DMS79 (cell line): ENCODE measurements at regions not wholly inside any gene's neighbourhood (a gene's known extent, or its start where the extent isn't known, plus 50 kb on each side); places are given as distances from the start of the nearest gene placed in this dataset.

ENCODE experiments used
- DNase-seq: peaks from one replicate; lab custom pipeline; 2025; lab: John Stamatoyannopoulos, UW

DNA sequence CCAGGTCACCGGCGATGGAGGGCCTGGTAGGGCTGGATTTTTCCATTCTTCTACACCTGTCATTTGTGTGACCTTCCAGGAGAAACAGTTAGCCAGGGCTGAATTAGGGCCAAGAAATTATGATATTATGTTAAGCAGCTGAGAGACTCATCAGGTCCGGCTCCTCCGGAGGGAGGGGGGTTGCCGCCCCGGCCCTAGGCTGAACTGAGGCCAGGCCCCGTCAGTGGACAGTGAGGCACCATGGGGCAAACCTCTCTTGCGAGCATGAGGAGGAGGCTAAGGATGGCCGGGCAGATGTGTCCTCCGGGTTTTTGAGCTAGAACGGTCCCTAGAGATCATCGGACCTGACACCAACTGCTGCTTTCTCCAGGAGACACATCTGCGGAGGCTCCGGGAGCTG is 150.1 kb downstream of the SOX11 start:
- no peak for DNase-seq

DNA sequence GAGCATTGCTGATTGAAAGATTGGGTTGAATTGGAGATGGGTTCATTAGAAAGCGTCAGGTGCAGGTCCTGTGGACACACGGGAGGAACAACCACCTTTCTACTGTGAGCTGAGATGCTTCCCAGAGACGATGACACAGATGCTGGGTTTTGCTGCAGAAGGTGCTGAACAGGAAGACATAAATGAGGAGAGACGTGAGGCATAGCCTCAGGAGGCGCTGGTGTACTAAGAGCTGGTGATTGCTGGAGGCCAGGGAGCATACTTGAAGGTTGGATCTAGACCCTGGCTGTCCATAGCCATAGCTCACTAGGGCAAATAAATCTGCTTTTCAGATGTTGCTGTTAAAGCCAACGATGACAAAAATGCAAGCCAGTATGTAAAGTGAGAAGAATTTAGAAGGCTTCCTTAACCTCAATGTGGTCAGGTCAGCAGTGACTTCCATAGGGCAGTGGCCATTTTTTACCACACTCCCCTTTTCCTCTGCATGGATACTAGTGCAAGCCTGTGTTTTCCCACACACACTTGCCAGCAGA is 153.7 kb downstream of the SOX11 start:
- DNase-seq = no peak

DNA sequence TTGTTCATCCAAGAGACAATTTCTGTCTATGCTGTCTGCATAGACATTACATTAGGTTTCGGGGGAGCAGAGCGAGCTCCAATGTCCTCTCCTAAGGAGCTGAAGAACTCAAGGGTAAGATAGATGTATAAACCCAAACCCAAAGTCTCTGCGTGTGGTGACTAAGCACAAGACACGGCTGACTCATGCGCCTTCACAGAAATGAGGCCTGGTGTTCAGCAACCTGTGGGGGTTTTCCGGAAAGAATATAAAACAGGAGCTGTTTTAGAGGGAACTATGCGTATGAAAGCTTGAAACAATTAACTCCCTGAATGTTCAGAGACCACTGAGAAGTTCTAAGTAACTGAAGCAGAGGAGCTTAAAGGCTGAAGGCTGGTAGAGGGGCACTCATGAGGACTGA is 154.7 kb downstream of the SOX11 start:
- DNase-seq = no peak

DNA sequence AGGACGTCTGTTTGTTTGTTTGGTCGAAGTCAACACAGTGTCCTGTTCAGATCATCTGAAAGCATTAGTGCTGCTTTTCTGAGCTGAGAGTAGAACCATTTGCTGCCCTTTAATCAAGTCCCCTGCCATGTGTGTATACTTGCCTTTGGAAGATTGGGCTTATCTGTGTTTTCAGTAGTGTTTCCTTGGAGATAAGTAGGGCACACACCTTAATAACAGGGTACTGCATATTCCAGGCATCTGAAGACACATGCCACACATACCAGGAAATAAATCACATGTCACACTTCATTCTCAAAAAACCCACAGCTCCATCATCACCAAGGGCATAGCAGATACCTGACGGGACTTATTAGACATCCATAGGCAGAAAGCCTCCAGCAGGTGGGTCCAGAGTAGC is 157.4 kb downstream of the SOX11 start:
- no peak for DNase-seq

DNA sequence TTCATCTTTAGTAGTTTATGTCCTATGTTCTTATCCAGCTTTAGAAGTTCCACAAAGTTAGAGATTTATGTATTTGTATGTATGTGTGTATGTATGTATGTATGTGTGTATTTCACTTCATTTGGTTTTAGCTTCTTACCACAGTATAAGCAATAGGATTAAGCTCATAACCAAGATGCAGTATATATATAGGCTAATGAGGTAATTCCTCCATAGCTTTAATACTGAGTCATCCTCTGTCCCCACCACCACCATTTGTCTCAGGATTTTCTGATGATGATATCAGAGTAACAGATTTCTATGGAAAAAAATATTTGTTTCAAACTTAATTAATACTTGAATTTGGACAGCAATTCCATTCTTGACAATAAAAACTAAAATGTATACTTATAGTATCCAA is 159.2 kb downstream of the SOX11 start:
- no peak for DNase-seq

DNA sequence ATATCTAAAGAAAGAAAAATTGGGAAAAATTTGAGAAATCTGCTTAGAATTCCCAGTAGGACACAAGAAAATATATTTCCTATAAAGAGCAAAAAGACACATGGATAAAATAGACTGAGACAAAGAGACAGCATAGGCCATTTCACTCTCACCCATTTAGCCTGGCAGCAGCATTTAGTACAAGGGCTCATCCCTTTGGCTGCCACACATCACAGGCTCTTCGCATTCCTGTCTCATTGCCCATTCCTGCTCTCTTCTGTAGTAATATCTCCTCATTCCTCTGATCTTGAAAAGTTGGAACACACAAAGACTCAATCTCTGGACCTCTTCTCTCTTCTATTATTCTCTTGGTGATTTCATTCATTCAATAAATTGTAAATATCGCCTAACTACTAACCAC is 162.6 kb downstream of the SOX11 start:
- no peak for DNase-seq

DNA sequence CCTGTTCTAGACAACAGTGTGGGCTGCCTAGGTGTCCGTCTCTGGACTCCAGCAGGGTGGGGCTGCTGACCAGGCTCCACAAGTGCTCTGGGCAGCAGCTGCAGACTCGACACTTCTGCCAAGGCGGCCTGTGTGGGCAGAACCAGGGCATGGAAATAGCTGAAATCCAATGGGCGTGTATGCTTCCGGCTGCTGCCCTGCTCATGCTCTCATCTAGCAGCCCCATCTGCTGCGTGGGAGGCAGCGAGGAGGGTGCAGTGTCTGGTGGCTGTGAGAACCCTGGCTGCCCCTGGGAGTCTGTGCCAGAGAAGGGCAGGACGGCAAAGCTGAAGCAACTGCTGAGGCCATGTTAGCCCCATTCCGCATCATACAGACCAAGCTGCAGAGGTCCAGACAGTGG is 174.9 kb downstream of the SOX11 start:
- DNase-seq = no peak

DNA sequence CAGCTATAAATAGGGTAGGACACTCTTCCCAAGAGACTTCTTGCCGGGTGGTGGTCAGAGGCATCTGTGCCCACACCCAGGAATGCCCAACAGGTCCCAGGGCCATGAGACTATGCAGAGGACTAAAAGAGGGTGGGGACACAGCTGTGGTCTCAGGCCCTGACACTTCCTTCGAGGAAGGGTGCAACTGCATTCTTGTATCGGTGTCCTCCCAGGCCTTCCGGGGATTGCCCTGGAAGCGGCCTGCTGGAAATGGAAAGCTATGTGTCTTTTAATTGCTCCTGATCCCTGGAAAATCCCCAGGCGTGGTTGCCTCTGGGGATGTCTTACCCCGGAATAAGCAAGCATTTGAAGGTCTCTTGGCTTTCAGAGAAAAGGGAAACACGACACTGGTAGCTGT is 176.7 kb downstream of the SOX11 start:
- no peak for DNase-seq

DNA sequence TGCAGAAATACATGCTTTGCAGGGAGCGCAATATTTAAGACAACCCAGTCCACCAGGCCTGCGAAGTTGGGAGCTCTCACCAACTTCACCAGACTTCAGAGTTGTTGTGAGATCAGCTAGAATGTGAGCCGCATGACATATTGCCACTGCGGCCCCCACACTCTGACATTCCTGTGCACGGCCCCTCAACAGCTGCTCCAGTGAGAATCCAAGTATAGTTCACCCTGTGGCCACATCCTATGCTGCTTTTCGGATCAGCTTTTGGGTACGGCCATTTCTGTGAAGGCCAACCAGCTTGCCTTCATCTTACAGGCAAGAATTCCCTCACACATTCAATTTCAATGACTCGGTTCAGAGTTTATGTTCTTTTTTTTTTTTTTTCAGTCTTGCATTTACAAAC is 177.8 kb downstream of the SOX11 start:
- no peak for DNase-seq

DNA sequence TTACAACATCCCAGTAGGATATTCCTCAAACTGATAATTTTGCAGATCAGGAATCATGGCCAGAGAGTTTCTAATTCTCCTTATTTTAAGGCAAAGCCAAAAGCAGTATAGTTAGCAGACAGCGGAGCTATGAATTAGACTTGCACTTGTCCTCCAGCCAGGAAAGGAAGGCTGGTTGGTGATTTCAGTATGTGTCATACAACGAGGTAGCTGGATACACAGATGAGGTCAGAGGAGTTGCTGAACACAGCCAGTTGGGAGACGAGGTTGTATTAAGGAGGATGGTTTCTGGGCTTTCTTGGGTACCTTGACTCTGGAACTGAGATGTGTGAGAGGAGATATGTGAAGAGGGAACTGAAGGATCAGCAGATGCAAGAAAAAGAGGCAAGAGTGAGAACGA is 185.2 kb downstream of the SOX11 start:
- no peak for DNase-seq

DNA sequence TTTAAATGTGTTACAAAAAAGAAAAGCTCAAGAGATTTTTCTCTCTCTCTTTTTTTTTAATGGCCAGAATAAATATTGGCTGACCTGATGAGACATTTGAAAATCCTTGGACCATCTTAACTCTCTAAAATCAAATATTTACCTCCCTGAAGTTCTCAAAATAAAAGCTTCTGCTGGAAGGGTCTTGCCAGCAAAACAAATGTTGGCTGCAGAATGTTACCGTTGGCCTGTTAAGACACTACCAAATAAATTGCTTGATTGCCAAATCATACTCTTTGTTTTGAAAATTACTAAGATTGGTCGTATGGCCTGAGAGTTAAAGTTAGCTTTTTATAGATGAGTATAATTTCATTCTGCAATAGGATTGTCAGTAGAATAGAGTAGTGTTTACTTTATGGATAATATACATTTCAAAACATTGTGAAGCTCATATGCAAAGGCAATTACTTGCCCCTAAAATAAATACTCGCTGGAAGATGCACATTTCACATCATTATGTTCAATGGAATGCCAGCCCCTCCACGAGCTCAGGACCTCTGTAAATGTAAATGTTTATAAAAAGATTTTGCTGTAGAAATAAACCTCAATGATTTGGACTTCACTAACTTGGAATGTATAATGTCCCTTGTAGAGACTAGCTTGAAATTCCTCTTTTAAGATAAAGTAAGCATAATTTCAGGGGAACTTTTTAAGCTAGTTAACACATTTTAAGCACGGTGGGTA is 193.4 kb downstream of the SOX11 start:
- no peak for DNase-seq

DNA sequence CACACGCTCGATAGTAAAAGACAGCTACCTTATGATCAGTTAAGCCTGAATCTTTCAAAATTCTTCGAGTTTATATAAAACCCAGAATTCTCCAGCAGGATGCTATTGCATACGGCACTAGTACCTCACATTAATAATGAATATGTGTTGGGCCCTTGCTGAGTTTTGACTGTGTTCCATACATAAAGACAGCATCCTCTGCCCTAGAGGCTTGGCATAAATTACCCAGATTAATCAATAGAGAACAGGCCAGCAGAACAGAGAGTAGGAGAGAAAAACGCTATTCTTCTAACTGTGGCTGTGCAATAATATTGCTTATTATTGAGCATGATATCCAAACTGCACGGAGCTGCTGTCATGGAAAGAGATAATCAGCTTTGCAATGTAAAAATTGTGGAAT is 194.3 kb downstream of the SOX11 start:
- no peak for DNase-seq

DNA sequence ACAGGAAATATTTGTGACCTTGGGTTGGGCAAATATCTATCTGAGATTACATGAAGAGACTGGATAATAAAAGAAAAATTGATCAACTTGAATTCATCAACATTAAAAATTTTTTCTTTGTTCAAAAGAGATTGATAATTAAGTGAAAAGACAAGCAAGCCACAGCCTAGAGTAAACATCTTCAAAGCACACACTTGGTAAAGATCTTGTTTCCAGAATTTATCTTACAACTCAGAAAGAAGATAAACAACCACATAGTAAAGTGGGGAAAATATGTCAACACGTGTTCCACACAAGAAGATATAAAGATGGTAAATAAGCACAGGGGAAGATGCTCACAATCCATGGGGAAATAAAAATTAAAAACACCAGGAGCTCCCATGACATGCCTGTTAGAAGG is 195.9 kb downstream of the SOX11 start:
- no peak for DNase-seq

DNA sequence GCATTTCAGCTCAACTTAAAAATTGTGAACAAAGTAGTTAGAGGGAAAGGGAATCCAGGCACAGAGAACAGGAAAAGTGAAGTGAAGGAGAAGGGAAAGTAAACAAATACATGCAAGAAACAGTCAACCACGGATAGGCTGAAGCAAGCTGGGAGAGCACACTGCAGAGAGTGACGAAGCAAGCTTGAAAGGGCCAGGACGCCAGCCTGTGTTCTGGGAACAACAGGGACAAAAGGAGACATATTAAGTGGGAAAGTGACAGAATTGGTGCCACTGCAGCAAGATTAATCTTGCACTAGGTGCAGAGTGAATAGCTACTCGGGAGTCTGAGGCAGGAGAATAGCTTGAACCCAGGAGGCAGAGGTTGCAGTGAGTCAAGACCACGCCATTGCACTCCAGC is 197.3 kb downstream of the SOX11 start:
- no peak for DNase-seq

DNA sequence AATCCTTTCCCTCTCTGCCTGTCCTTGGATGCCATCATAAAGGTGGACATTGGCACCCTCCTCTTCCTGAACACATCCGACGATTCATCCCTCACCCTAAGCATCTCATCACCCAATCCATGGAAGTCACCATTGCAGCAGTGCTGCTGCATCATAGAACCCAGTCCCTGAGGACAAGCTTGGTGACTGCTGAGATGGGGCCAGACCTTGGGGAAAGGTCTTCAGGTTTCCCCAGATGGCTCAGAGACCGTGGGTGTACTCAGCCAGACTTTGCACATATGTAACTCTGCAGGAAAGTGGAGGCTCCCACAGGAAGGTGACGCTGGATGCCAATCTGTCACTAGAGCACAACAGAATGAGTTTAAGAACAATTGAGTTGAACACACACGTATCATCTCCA is 202.2 kb downstream of the SOX11 start:
- DNase-seq = no peak

DNA sequence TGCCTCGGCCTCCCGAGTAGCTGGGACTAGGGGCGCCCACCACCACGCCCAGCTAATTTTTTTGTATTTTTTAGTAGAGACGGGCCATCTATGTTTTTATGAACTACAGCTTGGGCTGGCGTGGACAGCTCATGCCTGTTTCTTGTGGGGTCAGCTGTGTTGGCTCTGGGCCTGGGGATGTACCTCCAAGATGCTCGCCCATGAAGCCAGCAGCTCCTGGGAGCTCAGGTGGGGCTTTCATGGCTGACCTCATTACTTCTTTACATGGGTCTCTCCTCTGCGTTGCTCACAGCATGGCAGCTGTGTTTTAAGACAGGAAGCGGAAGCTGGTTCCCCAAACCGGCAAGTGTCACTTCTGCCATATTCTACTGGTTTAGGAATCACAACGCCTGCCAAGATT is 203.1 kb downstream of the SOX11 start:
- no peak for DNase-seq

DNA sequence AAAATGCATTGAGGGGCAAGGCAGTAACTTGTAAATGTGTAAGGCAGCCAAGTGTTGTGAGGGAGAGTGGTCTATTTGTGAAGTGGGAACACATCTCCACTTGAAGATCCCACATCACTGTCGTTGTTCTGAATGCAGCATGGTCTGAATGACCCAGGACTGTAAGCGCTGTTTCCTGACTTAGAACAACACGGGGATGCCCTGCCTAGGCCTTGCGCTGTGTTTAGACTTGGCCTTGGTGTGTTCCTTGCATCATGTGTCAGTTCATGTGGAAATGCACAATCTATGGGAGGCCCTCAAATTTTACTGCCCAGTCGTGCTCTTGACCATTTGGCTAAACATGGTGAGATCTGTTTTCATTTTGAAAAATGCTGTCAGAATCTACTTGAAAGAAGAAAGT is 205.1 kb downstream of the SOX11 start:
- no peak for DNase-seq

DNA sequence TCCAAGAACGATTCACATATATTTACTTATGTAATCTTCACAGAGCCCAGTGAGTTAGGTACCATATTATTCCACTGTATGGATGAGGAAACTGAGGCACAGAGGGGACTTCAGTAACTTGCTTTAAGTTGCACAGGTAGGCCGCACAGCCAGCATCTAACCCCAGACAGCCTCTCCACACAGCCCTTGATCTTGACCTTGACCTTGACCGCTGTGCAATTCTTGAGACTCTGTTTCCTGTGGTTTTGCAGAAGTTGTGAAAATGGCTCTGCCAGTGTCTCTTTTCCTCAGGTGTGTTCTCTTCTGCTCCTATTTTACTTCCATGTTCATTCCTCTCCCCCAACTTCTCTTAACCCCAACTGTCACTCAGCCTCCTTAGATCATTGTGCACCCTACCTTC is 206.5 kb downstream of the SOX11 start:
- DNase-seq = no peak

DNA sequence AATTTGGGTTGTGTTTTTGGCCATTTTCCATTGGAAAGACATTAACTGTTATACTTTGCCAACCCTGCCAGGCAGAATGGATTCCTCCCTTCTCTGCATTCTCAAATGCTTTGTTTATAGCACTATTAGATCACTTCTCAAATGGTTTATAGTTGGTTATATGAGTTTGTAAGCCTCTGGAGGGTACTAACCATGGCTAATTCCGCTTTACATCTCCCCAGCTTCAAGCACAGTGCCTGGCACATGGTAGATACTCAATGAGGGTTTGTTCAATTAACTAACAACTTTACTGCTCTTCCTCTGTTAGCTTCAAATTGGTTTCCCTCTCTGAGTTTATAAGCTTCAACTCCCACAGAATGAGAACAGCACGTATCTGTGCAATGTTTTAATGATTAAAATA is 213.5 kb downstream of the SOX11 start:
- no peak for DNase-seq

DNA sequence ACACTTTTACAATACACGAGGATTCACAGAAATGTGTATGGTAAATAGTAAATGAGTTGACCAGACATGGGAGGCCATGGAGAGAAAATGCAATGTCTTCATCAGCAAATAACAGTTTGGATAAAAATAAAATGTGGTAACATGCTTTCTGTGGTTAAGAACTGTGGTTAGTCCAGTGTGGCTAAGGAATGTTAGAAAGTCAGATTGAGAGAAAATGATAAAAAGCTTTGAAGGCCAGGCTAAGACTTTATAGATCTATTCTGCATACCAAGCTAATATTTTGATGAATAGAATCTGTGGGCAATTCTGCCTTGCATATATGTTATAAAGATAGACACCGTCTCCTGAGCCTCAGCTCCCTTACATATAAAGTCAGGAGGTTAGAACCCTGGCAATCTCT is 215.9 kb downstream of the SOX11 start:
- DNase-seq = no peak

DNA sequence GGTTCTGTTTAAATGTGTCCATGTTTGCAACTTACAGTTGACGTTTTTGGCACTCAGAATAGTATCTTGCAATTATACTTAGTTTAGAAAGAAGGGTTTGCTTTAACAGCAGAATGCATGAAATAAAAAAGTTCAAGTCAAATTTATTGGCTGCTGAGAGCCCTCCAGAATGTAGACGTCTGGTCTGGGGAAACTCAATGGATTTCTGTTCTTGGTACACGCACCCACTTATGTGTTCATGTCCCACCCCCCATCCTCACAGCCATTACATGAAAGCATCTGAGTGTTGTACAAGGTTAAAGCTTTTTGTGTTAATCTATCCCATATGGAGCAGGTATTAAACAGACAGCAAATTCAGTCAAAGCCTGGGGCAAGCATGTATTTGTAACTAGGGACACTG is 219.5 kb downstream of the SOX11 start:
- DNase-seq = no peak

DNA sequence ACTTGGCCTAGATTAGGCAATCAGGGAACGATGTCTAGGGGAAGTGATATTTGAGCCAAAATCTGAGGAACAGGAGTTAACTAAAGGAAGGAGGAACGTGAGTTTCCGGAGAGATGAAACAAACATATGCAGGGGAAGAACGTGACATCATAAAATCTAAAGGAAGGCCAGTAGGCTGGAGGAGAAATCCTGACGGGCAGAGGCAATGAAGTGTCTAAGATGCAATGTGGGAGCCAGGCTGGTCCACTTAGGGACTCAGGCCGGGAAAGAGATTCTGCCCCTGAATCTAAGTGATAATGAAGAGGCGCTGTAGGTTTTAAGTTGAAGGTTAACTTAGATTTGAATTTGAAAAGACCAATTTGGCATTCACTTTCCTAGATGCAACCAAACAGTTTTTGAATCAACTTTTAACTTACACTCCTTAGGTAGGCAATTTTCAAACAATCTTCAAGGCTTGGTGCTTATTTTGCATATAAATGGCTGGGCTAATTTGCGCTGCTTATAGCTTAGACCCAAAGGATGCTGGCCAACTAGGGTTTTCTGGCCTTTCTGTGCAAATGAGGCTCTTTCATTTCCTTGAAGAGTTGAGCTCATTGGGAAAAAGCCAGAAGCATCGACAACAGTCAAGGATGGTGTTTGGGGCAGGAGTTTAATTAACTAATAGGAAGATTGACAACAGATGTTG is 221.7 kb downstream of the SOX11 start:
- no peak for DNase-seq

DNA sequence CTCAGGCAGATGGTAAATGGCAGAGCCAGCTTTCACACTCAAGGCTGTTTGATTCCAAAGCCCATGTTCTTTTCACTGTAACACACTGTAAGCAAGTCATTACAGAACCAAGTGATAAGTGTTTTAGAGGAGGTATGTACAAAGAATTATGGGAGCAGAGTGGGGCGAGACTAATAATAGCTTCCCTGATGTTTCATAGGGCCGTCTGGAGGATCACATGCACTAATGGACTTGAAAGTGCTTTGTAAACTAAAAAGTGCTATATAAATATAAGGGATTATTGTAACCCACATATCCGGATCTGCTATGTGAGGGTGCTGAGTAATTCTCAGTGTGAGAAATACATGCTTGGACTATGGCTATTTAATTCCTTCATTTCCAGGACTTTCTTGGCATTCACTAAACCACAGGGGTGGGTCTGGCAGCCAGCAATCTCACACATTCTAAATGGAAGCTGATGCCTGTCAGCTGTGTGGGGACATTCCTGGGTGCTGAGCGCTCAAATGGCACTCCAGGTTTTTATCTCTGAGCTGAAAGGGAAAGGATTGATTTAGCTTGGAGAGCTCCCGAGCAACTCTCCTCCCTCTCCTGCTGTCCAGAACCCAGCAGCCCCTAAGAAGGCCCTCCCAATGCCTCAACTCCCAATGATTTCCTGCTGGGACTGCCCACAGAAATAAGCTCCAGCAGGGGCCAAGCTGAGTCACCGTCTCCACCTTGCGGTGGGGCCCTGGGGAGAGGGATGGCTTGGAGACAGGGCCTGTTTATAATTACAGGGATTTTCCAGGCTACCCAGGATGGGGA is 222.8 kb downstream of the SOX11 start:
- no peak for DNase-seq
